ENCODE measurements at regions not wholly inside any gene's neighbourhood (a gene's known extent, or its start where the extent isn't known, plus 50 kb on each side); places are given as distances from the start of the nearest gene placed in this dataset.

GRCh38 chr2:128867936-128868636 is 549.4 kb upstream of the HS6ST1 start:
- DNase-seq: no peak

GRCh38 chr2:128868686-128869551 is 550.3 kb upstream of the HS6ST1 start:
- no peak for DNase-seq

GRCh38 chr2:128874608-128875007 is 555.9 kb upstream of the HS6ST1 start:
- DNase-seq: no peak

- no peak for DNase-seq
Measured at GRCh38 chr2:128876986-128877983, 558.6 kb upstream of the HS6ST1 start.

- no peak for DNase-seq
Measured at GRCh38 chr2:128879161-128879560, 560.5 kb upstream of the HS6ST1 start.

GRCh38 chr2:128894896-128895295 is 576.2 kb upstream of the HS6ST1 start:
- no peak for DNase-seq

GRCh38 chr2:128901572-128902391 is 583.1 kb upstream of the HS6ST1 start:
- no peak for DNase-seq

GRCh38 chr2:128903637-128904036 is 585.0 kb upstream of the HS6ST1 start:
- DNase-seq: no peak

GRCh38 chr2:128911276-128911675 is 592.6 kb upstream of the HS6ST1 start:
- no peak for DNase-seq

GRCh38 chr2:128914320-128914719 is 595.7 kb upstream of the HS6ST1 start:
- no peak for DNase-seq

- no peak for DNase-seq
Measured at GRCh38 chr2:128921751-128922150, 603.1 kb upstream of the HS6ST1 start.

- no peak for DNase-seq
Measured at GRCh38 chr2:128922154-128922553, 603.5 kb upstream of the HS6ST1 start.

GRCh38 chr2:128925631-128926030 is 607.0 kb upstream of the HS6ST1 start:
- no peak for DNase-seq

- no peak for DNase-seq
Measured at GRCh38 chr2:128930101-128930500, 611.4 kb upstream of the HS6ST1 start.

- DNase-seq: no peak
Measured at GRCh38 chr2:128940378-128940777, 621.7 kb upstream of the HS6ST1 start.

- no peak for DNase-seq
Measured at GRCh38 chr2:128941751-128942150, 623.1 kb upstream of the HS6ST1 start.

- DNase-seq: no peak
Measured at GRCh38 chr2:128949360-128949759, 630.7 kb upstream of the HS6ST1 start.

- DNase-seq: no peak
Measured at GRCh38 chr2:128950758-128951157, 632.1 kb upstream of the HS6ST1 start.

- no peak for DNase-seq
Measured at GRCh38 chr2:128958241-128958640, 639.6 kb upstream of the HS6ST1 start.

GRCh38 chr2:128967646-128968045 is 649.0 kb upstream of the HS6ST1 start:
- no peak for DNase-seq

GRCh38 chr2:128969374-128969773 is 650.7 kb upstream of the HS6ST1 start:
- DNase-seq: no peak

Measured in NCI-H1417 treated with DMSO at 0.1 percent for 48 hours (cell line).